DMS53 treated with DMSO at 0.1 percent for 48 hours (cell line): ENCODE measurements at regions not wholly inside any gene's neighbourhood (a gene's known extent, or its start where the extent isn't known, plus 50 kb on each side); places are given as distances from the start of the nearest gene placed in this dataset.

Experiments used
- DNase-seq: peaks from one replicate; lab custom pipeline; 2025; ENCODE audit not compliant: unreplicated experiment; lab: John Stamatoyannopoulos, UW

GRCh38 chr3:150172356-150172755 is 201.7 kb upstream of the PFN2 start:
- no peak for DNase-seq

GRCh38 chr3:150170852-150171520 is 200.3 kb upstream of the PFN2 start:
- no peak for DNase-seq

- DNase-seq = no peak
Measured at GRCh38 chr3:150169330-150169940, 198.7 kb upstream of the PFN2 start.

- no peak for DNase-seq
Measured at GRCh38 chr3:150168698-150169097, 198.0 kb upstream of the PFN2 start.

GRCh38 chr3:150165396-150166094 is 194.8 kb upstream of the PFN2 start:
- DNase-seq = no peak

- DNase-seq = no peak
Measured at GRCh38 chr3:150161011-150161410, 190.3 kb upstream of the PFN2 start.

GRCh38 chr3:150158943-150159625 is 188.4 kb upstream of the PFN2 start:
- no peak for DNase-seq

- DNase-seq = no peak
Measured at GRCh38 chr3:150152567-150152966, 181.9 kb upstream of the PFN2 start.

GRCh38 chr3:150150633-150151032 is 179.9 kb upstream of the PFN2 start:
- DNase-seq = no peak

GRCh38 chr3:150149651-150150051 is 179.0 kb upstream of the PFN2 start:
- peak; percentile 85 for DNase-seq

GRCh38 chr3:150148227-150148626 is 177.5 kb upstream of the PFN2 start:
- no peak for DNase-seq

GRCh38 chr3:150147776-150148175 is 177.1 kb upstream of the PFN2 start:
- DNase-seq = peak; percentile 79

- DNase-seq = no peak
Measured at GRCh38 chr3:150146991-150147761, 176.5 kb upstream of the PFN2 start.

- DNase-seq = no peak
Measured at GRCh38 chr3:150145659-150146058, 175.0 kb upstream of the PFN2 start.

GRCh38 chr3:150144191-150144708 is 173.6 kb upstream of the PFN2 start:
- DNase-seq = no peak

- DNase-seq = no peak
Measured at GRCh38 chr3:150142936-150143335, 172.2 kb upstream of the PFN2 start.

- DNase-seq = no peak
Measured at GRCh38 chr3:150141790-150142326, 171.2 kb upstream of the PFN2 start.

- DNase-seq = no peak
Measured at GRCh38 chr3:150140614-150141321, 170.1 kb upstream of the PFN2 start.

GRCh38 chr3:150138824-150139223 is 168.1 kb upstream of the PFN2 start:
- DNase-seq = no peak

- no peak for DNase-seq
Measured at GRCh38 chr3:150136242-150136641, 165.5 kb upstream of the PFN2 start.
